ENCODE measurements at regions not wholly inside any gene's neighbourhood (a gene's known extent, or its start where the extent isn't known, plus 50 kb on each side); places are given as distances from the start of the nearest gene placed in this dataset.

DNA sequence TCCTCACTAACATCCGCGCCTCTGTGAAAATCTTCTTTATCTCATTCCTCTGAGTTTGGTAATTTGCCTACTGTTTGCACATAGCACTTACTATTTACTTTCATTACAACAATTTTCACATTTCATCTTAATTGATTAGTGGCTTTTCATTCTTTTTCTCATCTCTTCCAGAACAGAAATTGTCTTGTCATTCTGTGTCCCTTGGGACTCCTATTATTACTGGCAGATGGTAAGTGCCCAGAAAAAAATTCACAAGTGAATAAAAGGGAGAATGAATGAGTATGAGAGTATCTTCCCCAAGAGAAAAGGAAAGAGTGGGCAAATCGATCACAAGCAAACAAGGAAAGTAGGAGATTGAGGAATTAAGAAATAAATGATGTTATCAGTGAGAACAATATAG is 876.1 kb downstream of the TLE4 start:
- no peaks in the 10 kb centered on the region for H3K9me1 ChIP-seq (replicated peaks; ENCODE audit: control insufficient read depth, extremely low read depth, insufficient read depth, low read length)
- H4K20me1 ChIP-seq (replicated peaks; ENCODE audit: control insufficient read depth, extremely low read depth, insufficient read depth, low read length), result no peaks in the 10 kb centered on the region
- peaks cover 2% of the 10 kb centered on the region for H3K9me3 ChIP-seq (replicated peaks; ENCODE audit: control insufficient read depth, insufficient read depth, low read length)
- ChIA-PET CTCF (no interaction called here), POLR2A (no interaction called here)
- H3K79me2 ChIP-seq (ENCODE audit: control insufficient read depth, insufficient read depth, low read length), result no peaks in the 10 kb centered on the region
- no peaks in the 10 kb centered on the region for H3K36me3 ChIP-seq (ENCODE audit: control insufficient read depth in 2 of 2, extremely low read depth in 1 of 2, insufficient read depth in 2 of 2, low read length in 2 of 2)
- H3K4me3 ChIP-seq (replicated peaks in 1 of 3; ENCODE audit: insufficient read depth in 1 of 3, low read depth in 1 of 3, low read length in 3 of 3), result no peak overlapping the region
- dilution Hi-C loops (cut with MboI; ENCODE audit: extremely low pct_ligation_motif_present, low sequenced_read_pairs), result no loop called here
- H3K4me1 ChIP-seq (ENCODE audit: control insufficient read depth, extremely low read depth, insufficient read depth, low read length), result no peaks in the 10 kb centered on the region
- intact Hi-C loops (cut with micrococcal nuclease), result no loop called here
- no peak overlapping the region for H3K9ac ChIP-seq (replicated peaks; ENCODE audit: extremely low read depth, insufficient read depth, low read length)
- no peak overlapping the region for H3K27ac ChIP-seq (ENCODE audit: insufficient read depth, low read depth, low read length)
- no peaks in the 10 kb centered on the region for H3K27me3 ChIP-seq (ENCODE audit: control insufficient read depth in 2 of 2, insufficient read depth in 2 of 2, low read length in 2 of 2)
- no peak for DNase-seq (ENCODE audit: low read depth, low spot score)
- TF ChIP-seq EZH2 (IDR thresholded peaks at IDR 0.05; ENCODE audit: borderline replicate concordance, low read depth, low read length, severe bottlenecking), result no peak
- H3K4me2 ChIP-seq (ENCODE audit: insufficient read depth, low read length), result no peak overlapping the region
- no peak overlapping the region for H2AFZ ChIP-seq (ENCODE audit: low read depth, low read length)
- BruUV-seq (replicated peaks), result no TSS peak
- FAIRE-seq, result no peak

DNA sequence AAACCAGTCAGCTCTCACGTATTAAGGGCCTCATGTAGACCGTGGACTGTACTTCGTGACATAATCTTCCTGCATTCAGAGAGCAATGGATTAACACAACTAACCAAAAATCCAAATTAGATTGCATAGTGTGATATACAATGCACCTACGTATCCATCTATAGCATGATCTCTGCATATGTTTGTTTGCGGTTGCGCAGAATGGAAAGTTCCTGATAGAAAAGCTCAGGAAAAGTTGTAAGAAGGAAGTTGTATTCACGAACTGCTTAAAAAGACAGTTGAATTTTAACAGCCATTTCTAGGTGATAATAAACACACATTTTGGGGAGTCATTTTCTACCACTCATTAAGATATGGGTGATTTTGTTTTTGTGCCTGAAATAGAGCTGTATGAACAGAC is 869.0 kb downstream of the TLE4 start:
- Histone ChIP-seq H3K4me2 (ENCODE audit: insufficient read depth, low read length) (no peak overlapping the region), H3K4me3 (replicated peaks in 1 of 3; ENCODE audit: insufficient read depth in 1 of 3, low read depth in 1 of 3, low read length in 3 of 3) (no peak overlapping the region), H3K27me3 (ENCODE audit: control insufficient read depth in 2 of 2, insufficient read depth in 2 of 2, low read length in 2 of 2) (no peaks in the 10 kb centered on the region), H3K36me3 (ENCODE audit: control insufficient read depth in 2 of 2, extremely low read depth in 1 of 2, insufficient read depth in 2 of 2, low read length in 2 of 2) (no peaks in the 10 kb centered on the region), H3K79me2 (ENCODE audit: control insufficient read depth, insufficient read depth, low read length) (no peaks in the 10 kb centered on the region), H3K9me1 (replicated peaks; ENCODE audit: control insufficient read depth, extremely low read depth, insufficient read depth, low read length) (no peaks in the 10 kb centered on the region), H3K9me3 (replicated peaks; ENCODE audit: control insufficient read depth, insufficient read depth, low read length) (peaks cover 2% of the 10 kb centered on the region), H2AFZ (ENCODE audit: low read depth, low read length) (no peak overlapping the region), H3K9ac (replicated peaks; ENCODE audit: extremely low read depth, insufficient read depth, low read length) (no peak overlapping the region), H3K4me1 (ENCODE audit: control insufficient read depth, extremely low read depth, insufficient read depth, low read length) (no peaks in the 10 kb centered on the region), H3K27ac (ENCODE audit: insufficient read depth, low read depth, low read length) (no peak overlapping the region), H4K20me1 (replicated peaks; ENCODE audit: control insufficient read depth, extremely low read depth, insufficient read depth, low read length) (no peaks in the 10 kb centered on the region)
- DNase-seq (ENCODE audit: low read depth, low spot score) (no peak), FAIRE-seq (no peak)
- dilution Hi-C loops (cut with MboI; ENCODE audit: extremely low pct_ligation_motif_present, low sequenced_read_pairs) (no loop called here), intact Hi-C loops (cut with micrococcal nuclease) (no loop called here)
- ChIA-PET CTCF (no interaction called here), POLR2A (no interaction called here)
- TF ChIP-seq MYC (IDR thresholded peaks at IDR 0.05; ENCODE audit: low read depth, low read length) (no peak), EZH2 (IDR thresholded peaks at IDR 0.05; ENCODE audit: borderline replicate concordance, low read depth, low read length, severe bottlenecking) (no peak), JUN (IDR thresholded peaks at IDR 0.05; ENCODE audit: borderline replicate concordance, insufficient read depth, insufficient read length, low read depth) (no peak), POLR2A (IDR thresholded peaks at IDR 0.05; ENCODE audit: low read depth, low read length) (no peak), POLR2AphosphoS5 (IDR thresholded peaks at IDR 0.05; ENCODE audit: insufficient read depth, low read depth, low read length) (no peak), GATA2 (IDR thresholded peaks at IDR 0.05; ENCODE audit: insufficient read depth, insufficient read length, low read depth, low read length) (no peak), FOS (IDR thresholded peaks at IDR 0.05; ENCODE audit: borderline replicate concordance, insufficient read depth, low read length) (no peak)
- TF ChIP-seq, protein P1, sequence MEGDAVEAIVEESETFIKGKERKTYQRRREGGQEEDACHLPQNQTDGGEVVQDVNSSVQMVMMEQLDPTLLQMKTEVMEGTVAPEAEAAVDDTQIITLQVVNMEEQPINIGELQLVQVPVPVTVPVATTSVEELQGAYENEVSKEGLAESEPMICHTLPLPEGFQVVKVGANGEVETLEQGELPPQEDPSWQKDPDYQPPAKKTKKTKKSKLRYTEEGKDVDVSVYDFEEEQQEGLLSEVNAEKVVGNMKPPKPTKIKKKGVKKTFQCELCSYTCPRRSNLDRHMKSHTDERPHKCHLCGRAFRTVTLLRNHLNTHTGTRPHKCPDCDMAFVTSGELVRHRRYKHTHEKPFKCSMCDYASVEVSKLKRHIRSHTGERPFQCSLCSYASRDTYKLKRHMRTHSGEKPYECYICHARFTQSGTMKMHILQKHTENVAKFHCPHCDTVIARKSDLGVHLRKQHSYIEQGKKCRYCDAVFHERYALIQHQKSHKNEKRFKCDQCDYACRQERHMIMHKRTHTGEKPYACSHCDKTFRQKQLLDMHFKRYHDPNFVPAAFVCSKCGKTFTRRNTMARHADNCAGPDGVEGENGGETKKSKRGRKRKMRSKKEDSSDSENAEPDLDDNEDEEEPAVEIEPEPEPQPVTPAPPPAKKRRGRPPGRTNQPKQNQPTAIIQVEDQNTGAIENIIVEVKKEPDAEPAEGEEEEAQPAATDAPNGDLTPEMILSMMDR (IDR thresholded peaks at IDR 0.05; ENCODE audit: extremely low read depth in 1 of 2, insufficient read depth in 1 of 2, low read depth in 1 of 2, low read length in 2 of 2), result no peak
- TF ChIP-seq, protein P2, sequence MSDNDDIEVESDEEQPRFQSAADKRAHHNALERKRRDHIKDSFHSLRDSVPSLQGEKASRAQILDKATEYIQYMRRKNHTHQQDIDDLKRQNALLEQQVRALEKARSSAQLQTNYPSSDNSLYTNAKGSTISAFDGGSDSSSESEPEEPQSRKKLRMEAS (IDR thresholded peaks at IDR 0.05; ENCODE audit: insufficient read depth, insufficient read length), result no peak
- BruUV-seq (replicated peaks), result no TSS peak
